Kidney epithelial cell (primary cell): ENCODE measurements at regions not wholly inside any gene's neighbourhood (a gene's known extent, or its start where the extent isn't known, plus 50 kb on each side); places are given as distances from the start of the nearest gene placed in this dataset.

ENCODE experiments used
- DNase-seq: peaks from one replicate; pipeline ENCODE4 v3.0.0-alpha.2; 2010; ENCODE audit warnings: low read depth
- H3K27me3 ChIP-seq: 2 replicates; pipeline ENCODE4 v1.6.0; 2011; ENCODE audit warnings: low read length; ENCODE audit not compliant: control insufficient read depth, insufficient read depth
- H3K36me3 ChIP-seq: 2 replicates; pipeline ENCODE4 v1.5.1; 2011; ENCODE audit warnings: low read length; ENCODE audit not compliant: control insufficient read depth, insufficient read depth
- H3K4me3 ChIP-seq: 2 replicates; pipeline ENCODE4 v1.5.1; 2011; ENCODE audit warnings: low read depth, mild to moderate bottlenecking, control low read depth, low read length
- TF ChIP-seq, protein P1 (sequence below): IDR thresholded peaks from 2 replicates; pipeline ENCODE4 v1.5.1; 2011; ENCODE audit warnings: mild to moderate bottlenecking, moderate library complexity, low read length, control low read depth, inconsistent platforms; ENCODE audit not compliant: insufficient read depth, poor library complexity, severe bottlenecking

DNA sequence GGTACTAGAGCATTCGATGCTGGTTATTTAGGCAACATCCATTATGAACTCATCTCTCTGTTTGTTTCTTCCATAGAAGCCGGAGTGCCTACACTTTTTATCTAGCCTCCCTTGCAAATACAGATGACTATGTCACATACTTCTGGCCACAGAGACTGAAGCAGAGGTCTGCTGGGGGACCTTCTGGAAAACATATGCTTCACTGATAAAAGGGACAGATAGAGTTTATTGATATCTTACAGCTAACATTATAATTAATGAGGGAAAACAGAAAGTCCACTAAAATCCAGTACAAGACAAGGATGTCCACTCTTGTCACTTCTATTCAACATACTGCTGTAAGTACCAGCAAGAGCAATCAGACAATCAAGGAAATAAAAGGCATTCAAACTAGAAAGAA, 104.3 kb upstream of the FAR2 start:
- H3K4me3 ChIP-seq, result no peak overlapping the region
- TF ChIP-seq, protein P1, sequence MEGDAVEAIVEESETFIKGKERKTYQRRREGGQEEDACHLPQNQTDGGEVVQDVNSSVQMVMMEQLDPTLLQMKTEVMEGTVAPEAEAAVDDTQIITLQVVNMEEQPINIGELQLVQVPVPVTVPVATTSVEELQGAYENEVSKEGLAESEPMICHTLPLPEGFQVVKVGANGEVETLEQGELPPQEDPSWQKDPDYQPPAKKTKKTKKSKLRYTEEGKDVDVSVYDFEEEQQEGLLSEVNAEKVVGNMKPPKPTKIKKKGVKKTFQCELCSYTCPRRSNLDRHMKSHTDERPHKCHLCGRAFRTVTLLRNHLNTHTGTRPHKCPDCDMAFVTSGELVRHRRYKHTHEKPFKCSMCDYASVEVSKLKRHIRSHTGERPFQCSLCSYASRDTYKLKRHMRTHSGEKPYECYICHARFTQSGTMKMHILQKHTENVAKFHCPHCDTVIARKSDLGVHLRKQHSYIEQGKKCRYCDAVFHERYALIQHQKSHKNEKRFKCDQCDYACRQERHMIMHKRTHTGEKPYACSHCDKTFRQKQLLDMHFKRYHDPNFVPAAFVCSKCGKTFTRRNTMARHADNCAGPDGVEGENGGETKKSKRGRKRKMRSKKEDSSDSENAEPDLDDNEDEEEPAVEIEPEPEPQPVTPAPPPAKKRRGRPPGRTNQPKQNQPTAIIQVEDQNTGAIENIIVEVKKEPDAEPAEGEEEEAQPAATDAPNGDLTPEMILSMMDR, result no peak
- H3K36me3 ChIP-seq, result no peaks in the 10 kb centered on the region
- no peaks in the 10 kb centered on the region for H3K27me3 ChIP-seq
- DNase-seq, result no peak

DNA sequence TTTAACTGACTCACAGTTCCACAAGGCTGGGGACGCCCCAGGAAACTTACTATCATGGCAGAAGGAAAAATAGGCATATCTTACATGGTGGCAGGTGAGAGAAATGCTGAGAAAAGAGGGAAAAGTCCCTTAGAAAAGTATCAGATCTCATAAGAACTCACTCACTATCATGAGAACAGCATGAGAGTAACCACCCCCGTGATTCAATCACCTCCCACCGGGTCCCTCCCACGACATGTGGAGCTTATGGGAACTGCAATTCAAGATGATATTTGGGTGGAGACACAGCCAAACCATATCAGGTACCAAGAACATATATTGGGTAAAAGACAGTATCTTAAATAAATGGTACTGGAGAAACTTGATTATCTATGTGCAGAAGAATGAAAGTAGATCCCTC, 100.3 kb upstream of the FAR2 start:
- TF ChIP-seq, protein P1, result no peak
- H3K36me3 ChIP-seq, result no peaks in the 10 kb centered on the region
- no peak for DNase-seq
- H3K27me3 ChIP-seq, result no peaks in the 10 kb centered on the region
- H3K4me3 ChIP-seq, result no peak overlapping the region

DNA sequence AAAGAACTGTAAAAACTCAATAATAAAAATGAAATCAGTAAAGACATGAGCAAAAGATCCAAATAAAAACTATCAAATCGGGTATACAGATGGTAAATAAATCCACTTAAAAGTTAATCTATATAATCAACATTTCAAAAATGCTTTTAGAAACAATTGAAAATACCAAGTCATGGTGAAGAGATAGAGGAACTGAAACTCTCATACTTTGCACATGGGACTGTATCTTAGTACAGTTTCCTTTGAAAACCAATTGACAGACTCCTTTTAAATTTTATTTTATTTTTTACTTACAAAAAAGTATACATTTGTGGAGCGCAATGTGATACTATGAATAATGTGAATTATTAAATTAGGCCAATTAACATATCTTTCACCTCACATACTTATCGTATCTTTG, 98.6 kb upstream of the FAR2 start:
- TF ChIP-seq, protein P1, result no peak
- no peak overlapping the region for H3K4me3 ChIP-seq
- H3K36me3 ChIP-seq, result no peaks in the 10 kb centered on the region
- DNase-seq, result no peak
- H3K27me3 ChIP-seq, result no peaks in the 10 kb centered on the region

DNA sequence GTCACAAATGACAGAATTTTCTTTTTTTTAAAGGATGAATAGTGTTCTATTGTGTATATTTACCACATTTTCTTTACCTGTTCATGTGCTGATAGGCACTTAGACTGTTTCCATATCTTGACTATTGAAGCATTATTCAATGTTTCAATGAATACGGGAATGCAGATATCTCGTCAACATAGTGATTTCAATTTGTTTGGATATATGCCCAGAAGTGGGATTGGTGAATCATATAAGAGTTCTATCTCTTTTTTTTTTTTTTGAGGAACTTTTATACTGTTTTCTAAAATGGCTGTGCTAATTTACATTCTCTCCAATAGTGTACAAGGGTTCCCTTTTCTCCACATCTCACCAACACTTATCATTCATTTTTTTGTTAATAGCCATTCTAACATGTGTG, 97.9 kb upstream of the FAR2 start:
- Histone ChIP-seq H3K4me3 (no peak overlapping the region), H3K27me3 (no peaks in the 10 kb centered on the region), H3K36me3 (no peaks in the 10 kb centered on the region)
- TF ChIP-seq, protein P1, result no peak
- DNase-seq, result no peak

DNA sequence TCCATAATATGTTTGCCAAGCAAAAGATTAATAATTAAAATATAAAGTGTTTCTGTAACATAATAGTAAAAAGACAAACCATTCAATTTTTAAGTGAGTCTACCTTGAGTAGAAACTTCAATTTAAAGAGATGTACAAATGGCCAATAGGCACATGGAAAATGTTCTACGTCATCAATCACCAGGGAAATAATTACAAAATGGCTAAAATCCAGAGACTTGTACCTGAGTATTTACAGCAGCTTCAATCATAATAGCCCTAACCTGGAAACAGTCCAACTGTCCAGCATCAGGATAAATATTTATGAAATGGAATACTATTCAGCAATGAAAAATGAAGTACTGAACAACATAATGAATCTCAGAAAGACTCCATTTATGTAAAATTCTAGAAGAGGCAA, 95.5 kb upstream of the FAR2 start:
- Histone ChIP-seq H3K36me3 (no peaks in the 10 kb centered on the region), H3K27me3 (no peaks in the 10 kb centered on the region), H3K4me3 (no peak overlapping the region)
- no peak for DNase-seq
- TF ChIP-seq, protein P1, result no peak

DNA sequence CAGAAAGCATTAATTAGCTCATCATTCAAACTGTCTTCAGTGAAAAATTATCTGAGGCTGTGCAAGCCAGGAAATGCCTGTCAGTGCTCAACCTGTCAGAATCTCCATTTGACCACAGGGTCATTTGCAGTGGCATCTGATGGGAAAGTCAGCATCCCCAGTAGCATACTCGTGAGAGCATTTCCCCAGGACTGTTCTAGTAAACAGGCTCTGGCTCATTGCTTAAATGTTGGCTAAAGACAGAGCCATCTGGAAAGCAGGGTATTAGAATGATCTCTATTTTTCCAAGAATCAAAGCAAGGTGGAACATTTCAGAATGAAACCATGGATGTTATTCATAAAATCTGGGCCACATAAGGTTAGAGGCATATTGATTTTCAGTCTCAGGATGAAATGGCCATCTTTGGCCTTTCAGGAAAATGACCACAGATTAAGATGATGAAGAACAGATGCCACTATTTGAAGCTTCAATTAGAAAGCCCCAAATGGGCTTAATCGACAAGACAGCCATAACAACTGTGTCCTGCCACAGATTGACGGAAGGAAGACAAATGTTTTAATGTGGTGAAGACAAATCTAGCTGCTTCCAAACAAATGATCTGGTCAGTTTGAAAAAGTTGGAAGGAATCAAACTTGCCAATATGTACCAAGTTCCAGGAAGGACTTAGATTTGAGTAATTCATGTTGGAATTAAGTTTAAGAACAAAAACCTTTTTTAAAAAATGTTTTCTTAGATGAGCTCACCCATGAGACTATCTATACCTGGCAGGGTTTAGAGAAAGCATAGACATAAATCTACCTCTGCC, 94.0 kb upstream of the FAR2 start:
- no peaks in the 10 kb centered on the region for H3K36me3 ChIP-seq
- TF ChIP-seq, protein P1, result no peak
- no peak overlapping the region for H3K4me3 ChIP-seq
- no peaks in the 10 kb centered on the region for H3K27me3 ChIP-seq
- no peak for DNase-seq
